BLaER1 treated with 17β-estradiol and CSF1 and Interleukin-3, amounts not matched to agents 10 nM and 100 nM (cell line): ENCODE measurements at regions not wholly inside any gene's neighbourhood (a gene's known extent, or its start where the extent isn't known, plus 50 kb on each side); places are given as distances from the start of the nearest gene placed in this dataset.

Experiments used
- H3K27ac ChIP-seq, 11 experiments: shearing (Covaris generic); formaldehyde crosslinking; 2 replicates each; pipeline ENCODE4 v1.8.1; 2022
- H3K27me3 ChIP-seq, 11 experiments: shearing (Covaris generic); formaldehyde crosslinking; 2 replicates each; pipeline ENCODE4 v1.8.1; 2022
- H3K36me3 ChIP-seq, 11 experiments: shearing (Covaris generic); formaldehyde crosslinking; 2 replicates each; pipeline ENCODE4 v1.8.1; 2022
- H3K4me1 ChIP-seq, 10 experiments: shearing (Covaris generic); formaldehyde crosslinking; 2 replicates each; pipeline ENCODE4 v1.8.1; 2022
- H3K4me2 ChIP-seq, 11 experiments: shearing (Covaris generic); formaldehyde crosslinking; 2 replicates each; pipeline ENCODE4 v1.8.1; 2022
- H3K4me3 ChIP-seq, 10 experiments: shearing (Covaris generic); formaldehyde crosslinking; 2 replicates each; pipeline ENCODE4 v1.8.1; 2022
- H3K9ac ChIP-seq, 11 experiments: shearing (Covaris generic); formaldehyde crosslinking; 2 replicates each; pipeline ENCODE4 v1.8.1; 2022
- H3K9me3 ChIP-seq, 11 experiments: shearing (Covaris generic); formaldehyde crosslinking; replicated peaks in 1 of 11; 2 replicates each; pipeline ENCODE4 v1.8.1; 2022
- H4K20me1 ChIP-seq, 11 experiments: shearing (Covaris generic); formaldehyde crosslinking; 2 replicates each; pipeline ENCODE4 v1.8.1; 2022
- Cebpa-rat ChIP-seq, 11 experiments: shearing (Covaris generic); IDR thresholded peaks; 2 replicates each; pipeline ENCODE4 v1.8.1; 2022

DNA sequence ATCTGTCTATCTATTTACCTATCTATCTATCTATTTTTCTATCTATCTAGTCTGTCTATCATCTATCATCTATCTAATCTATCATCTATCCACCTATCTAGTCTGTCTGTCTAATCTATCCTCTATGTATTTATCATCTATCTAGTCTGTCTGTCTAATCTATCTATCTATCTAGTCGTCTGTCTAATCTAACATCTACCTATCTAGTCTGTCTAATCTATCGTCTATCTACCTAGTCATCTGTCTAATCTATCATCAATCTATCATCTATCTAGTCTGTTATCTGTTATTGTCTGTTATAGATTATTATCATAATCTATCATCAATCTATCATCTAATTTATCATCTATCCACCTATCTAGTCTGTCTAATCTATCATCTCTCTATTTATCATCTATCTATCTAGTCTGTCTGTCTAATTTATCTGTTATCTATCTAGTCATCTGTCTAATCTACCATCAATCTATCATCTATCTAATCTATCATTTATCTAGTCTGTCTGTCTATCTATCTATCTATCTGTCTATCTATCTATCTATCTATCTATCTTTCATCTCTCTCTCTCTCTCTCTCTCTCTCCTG, 80.2 kb upstream of the ZNF618 start:
- no peak overlapping the region for H3K4me2 ChIP-seq
- H3K4me3 ChIP-seq, result no peak overlapping the region
- no peaks in the 10 kb centered on the region for H3K36me3 ChIP-seq
- no peaks in the 10 kb centered on the region for H4K20me1 ChIP-seq
- H3K27ac ChIP-seq, result no peak overlapping the region
- no peak for TF ChIP-seq Cebpa-rat (IDR thresholded peaks at IDR 0.05)
- H3K27me3 ChIP-seq, result no peaks in the 10 kb centered on the region
- peaks cover 0 to 22% (median 13%) of the 10 kb centered on the region in 10 experiments; a peak in 15 of 20 replicates for H3K4me1 ChIP-seq
- H3K9ac ChIP-seq, result no peak overlapping the region
- peaks cover 0 to 9% (median 7%) of the 10 kb centered on the region in 11 experiments; a peak in 11 of 22 replicates for H3K9me3 ChIP-seq

DNA sequence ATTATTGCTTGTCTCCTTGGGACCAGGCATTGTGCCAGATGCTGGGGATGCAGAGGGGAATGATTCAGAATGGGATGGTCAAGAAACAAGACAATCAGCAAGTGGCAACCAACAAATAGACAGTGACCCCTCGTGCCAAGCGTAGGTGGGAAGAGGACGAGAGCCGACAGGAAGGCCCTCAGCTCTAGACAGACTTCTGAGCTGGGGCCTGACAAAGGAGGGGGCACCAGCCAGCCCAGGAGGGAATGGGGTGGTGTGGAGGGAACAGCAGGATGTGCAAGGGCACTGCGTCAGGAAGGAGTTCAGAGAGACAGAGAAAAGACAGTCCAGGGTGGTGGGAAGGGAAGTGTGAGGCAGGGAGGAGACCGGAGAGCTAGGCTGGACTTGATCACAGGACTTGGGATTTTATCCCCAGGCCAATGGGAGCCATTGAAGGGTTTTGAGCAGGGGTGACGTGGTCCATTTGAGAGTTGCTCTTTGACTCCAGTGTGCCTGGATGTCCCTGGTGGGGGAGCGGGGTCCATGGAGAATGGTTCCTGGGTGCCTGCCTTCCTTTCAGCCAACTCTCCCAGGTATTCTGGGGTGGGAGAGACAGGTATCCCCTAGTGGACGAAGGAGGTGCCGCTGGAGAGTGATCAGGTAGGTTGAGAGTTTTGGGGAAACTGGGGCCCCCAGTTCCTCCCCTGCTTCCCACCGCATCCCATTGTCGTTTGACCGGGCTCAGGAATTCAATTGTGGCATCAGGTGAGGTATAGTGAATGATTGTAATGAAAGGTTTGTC, 79.3 kb upstream of the ZNF618 start:
- H3K27ac ChIP-seq, result no peak overlapping the region
- no peak for TF ChIP-seq Cebpa-rat (IDR thresholded peaks at IDR 0.05)
- H3K4me3 ChIP-seq, result no peak overlapping the region
- peaks cover 0 to 22% (median 13%) of the 10 kb centered on the region in 10 experiments; a peak in 15 of 20 replicates for H3K4me1 ChIP-seq
- no peak overlapping the region for H3K9ac ChIP-seq
- H3K9me3 ChIP-seq, result peaks cover 0 to 4% (median 0%) of the 10 kb centered on the region in 11 experiments; a peak in 2 of 22 replicates
- no peak overlapping the region for H3K4me2 ChIP-seq
- H3K27me3 ChIP-seq, result no peaks in the 10 kb centered on the region
- no peaks in the 10 kb centered on the region for H4K20me1 ChIP-seq
- H3K36me3 ChIP-seq, result no peaks in the 10 kb centered on the region

DNA sequence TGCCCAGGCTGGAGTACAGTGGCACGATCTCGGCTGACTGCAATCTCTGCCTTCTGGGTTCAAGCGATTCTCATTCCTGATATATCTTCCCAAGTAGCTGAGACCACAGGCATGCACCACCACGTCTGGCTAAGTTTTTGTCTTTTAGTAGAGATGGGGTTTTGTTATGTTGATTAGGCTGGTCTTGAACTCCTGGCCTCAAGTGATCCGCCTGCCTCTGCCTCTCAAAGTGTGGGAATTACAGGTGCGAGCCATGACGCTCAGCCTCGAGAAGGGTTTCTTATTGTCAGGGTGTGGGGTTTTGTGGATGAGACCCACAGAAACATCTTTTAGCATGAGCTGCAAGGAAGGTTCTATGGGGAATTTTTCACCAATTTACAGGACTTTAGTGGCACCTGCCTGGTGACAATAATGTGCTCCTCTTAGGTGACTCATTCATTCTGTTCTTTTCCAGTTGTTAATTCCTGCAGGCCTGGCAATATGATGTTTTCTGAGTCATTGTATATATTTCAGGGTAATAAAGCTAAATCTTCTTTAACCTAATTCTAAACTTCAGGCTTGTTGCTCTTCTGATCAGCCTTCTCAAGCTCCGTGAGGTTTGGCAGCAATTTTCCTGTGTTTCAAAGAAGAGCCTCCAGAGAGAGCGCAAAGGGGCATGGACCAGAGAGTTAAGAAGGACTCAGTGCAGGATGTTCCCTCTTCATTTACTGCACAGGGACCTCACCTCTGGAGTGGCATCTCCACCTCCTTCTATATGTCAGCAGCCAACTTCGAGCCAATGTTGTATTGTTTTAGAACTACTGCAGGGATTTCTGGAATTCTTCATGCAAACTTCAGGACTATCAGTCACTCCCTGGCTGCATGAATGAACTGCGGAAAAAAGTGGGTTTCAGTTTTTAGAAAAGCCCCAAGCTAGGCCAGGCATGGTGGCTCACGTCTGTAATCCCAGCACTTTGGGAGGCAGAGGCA, 77.8 kb upstream of the ZNF618 start:
- no peak overlapping the region for H3K27ac ChIP-seq
- H3K9ac ChIP-seq, result no peak overlapping the region
- H3K36me3 ChIP-seq, result no peaks in the 10 kb centered on the region
- H3K4me2 ChIP-seq, result no peak overlapping the region
- H3K4me1 ChIP-seq, result peaks cover 0 to 17% (median 9%) of the 10 kb centered on the region in 10 experiments; a peak in 15 of 20 replicates
- no peak for TF ChIP-seq Cebpa-rat (IDR thresholded peaks at IDR 0.05)
- no peaks in the 10 kb centered on the region for H4K20me1 ChIP-seq
- H3K4me3 ChIP-seq, result no peak overlapping the region
- H3K27me3 ChIP-seq, result no peaks in the 10 kb centered on the region
- peaks cover 0 to 4% (median 0%) of the 10 kb centered on the region in 11 experiments; a peak in 1 of 22 replicates for H3K9me3 ChIP-seq

GRCh38 chr9:113800276-113800675, 75.8 kb upstream of the ZNF618 start:
- Histone ChIP-seq H3K4me3 (no peak overlapping the region), H3K4me2 (no peak overlapping the region), H3K9ac (no peak overlapping the region), H3K27ac (no peak overlapping the region), H3K9me3 (peaks cover 0 to 4% (median 0%) of the 10 kb centered on the region in 11 experiments; a peak in 1 of 22 replicates), H3K4me1 (peaks cover 11 to 17% (median 12%) of the 10 kb centered on the region in 10 experiments), H4K20me1 (no peaks in the 10 kb centered on the region), H3K36me3 (no peaks in the 10 kb centered on the region), H3K27me3 (no peaks in the 10 kb centered on the region)
- TF ChIP-seq Cebpa-rat (IDR thresholded peaks at IDR 0.05), result no peak

DNA sequence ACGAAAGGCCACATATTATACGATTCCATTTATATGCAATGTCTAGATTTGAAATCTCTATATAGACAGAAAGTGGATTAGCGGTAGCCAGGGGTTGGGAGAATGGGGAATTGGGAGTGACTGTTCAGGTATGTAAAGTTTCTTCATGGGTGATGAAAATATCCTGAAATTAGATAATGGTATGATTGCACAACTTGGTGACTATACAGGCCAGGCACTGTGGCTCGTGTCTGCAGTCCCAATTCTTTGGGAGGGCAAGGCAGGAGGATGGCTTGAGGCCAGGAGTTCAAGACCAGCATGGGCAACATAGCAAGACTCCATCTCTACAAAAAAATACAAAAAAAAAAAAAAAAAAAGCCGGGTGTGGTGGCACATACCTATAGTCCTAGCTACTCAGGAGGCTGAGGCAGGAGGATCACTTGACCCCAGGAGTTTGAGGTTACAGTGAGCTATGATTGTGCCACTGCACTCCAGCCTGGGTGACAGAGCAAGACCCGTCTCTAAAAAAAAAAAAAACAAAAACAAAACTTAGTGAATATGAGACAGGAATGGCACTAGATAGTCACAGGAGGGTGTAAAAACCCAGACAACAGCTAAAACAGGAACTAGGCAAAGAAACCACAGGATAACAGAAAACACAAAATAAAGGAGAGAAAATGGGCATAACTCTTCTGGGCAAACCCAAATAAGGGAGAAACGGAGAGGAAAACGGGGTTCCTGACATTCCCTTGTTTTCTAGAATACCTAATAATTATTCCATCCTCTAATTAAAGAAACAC, 72.1 kb upstream of the ZNF618 start:
- H3K36me3 ChIP-seq, result no peaks in the 10 kb centered on the region
- peaks cover 12 to 30% (median 26%) of the 10 kb centered on the region in 10 experiments for H3K4me1 ChIP-seq
- H3K27me3 ChIP-seq, result no peaks in the 10 kb centered on the region
- peak in 1 of 11 experiments; percentile 25; a peak in 1 of 22 replicates for TF ChIP-seq Cebpa-rat (IDR thresholded peaks at IDR 0.05)
- H3K4me2 ChIP-seq, result peak overlapping the region; percentile 17 to 59 (median 42); a peak in 21 of 22 replicates
- no peak overlapping the region for H3K4me3 ChIP-seq
- no peaks in the 10 kb centered on the region for H4K20me1 ChIP-seq
- peak overlapping the region in 1 of 11 experiments; percentile 35; a peak in 1 of 22 replicates for H3K27ac ChIP-seq
- no peak overlapping the region for H3K9ac ChIP-seq
- H3K9me3 ChIP-seq, result peaks cover 0 to 4% (median 0%) of the 10 kb centered on the region in 11 experiments; a peak in 1 of 22 replicates

- Histone ChIP-seq H3K9ac (no peak overlapping the region), H3K4me3 (no peak overlapping the region), H3K9me3 (peaks cover 0 to 4% (median 0%) of the 10 kb centered on the region in 11 experiments; a peak in 1 of 22 replicates), H3K4me2 (no peak overlapping the region), H3K27me3 (no peaks in the 10 kb centered on the region), H3K4me1 (peaks cover 12 to 34% (median 28%) of the 10 kb centered on the region in 10 experiments), H4K20me1 (no peaks in the 10 kb centered on the region), H3K36me3 (no peaks in the 10 kb centered on the region), H3K27ac (no peak overlapping the region)
- no peak for TF ChIP-seq Cebpa-rat (IDR thresholded peaks at IDR 0.05)
Measured at GRCh38 chr9:113805486-113806132, 70.5 kb upstream of the ZNF618 start.

DNA sequence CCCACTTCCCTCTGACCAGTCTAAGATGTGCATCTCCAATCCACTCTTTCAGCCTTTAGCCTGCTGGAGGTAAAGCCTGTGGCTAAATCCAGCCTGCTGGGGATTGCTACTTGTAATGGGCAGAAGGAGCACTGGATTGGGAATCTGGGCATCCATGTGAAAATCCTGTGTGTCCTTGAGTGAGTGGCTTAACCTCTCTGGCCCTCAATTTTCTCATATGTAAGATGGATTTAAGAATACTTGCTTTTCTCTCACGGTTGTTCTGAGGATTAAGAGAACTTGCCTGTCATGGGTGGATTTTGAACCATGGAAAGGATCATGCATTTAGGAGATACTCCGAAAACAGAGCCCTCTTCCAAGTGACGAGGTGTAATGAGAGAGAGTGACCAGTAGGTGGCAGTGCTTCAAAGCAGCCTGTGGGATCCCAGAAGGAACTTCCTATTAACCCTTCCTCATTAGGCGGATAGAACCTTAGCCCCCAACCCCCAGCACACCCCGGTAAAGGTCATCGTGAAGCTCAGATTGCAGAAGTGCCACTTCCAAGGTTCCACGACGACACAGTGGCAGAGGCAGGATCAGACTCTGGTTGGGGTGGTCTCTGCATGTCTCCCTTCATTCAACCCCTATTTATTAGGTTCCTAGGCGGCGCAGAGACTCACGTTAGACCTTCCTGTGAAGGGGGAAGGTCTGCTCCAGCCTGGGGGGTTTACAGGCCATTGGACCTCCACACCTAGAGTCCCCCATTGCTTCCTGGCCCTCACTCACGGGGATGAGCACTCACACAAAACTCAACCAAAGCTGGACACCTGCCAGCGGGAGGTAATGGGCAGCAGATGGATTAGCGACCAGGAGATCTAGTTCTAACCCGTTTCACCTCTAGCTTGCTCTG, 68.7 kb upstream of the ZNF618 start:
- Histone ChIP-seq H3K4me3 (no peak overlapping the region), H4K20me1 (no peaks in the 10 kb centered on the region), H3K36me3 (no peaks in the 10 kb centered on the region), H3K9ac (peak overlapping the region in 2 of 11 experiments; percentile 4 to 30; a peak in 2 of 22 replicates), H3K4me2 (peak overlapping the region in 10 of 11 experiments; percentile 10 to 67 (median 31); a peak in 16 of 22 replicates), H3K9me3 (no peaks in the 10 kb centered on the region; a peak in 1 of 22 replicates), H3K27ac (peak overlapping the region in 2 of 11 experiments; percentile 32 to 37; a peak in 3 of 22 replicates), H3K27me3 (no peaks in the 10 kb centered on the region), H3K4me1 (peaks cover 12 to 34% (median 26%) of the 10 kb centered on the region in 10 experiments)
- TF ChIP-seq Cebpa-rat (IDR thresholded peaks at IDR 0.05), result no peak
